ENCODE measurements at regions not wholly inside any gene's neighbourhood (a gene's known extent, or its start where the extent isn't known, plus 50 kb on each side); places are given as distances from the start of the nearest gene placed in this dataset.

- TF ChIP-seq CTCF (IDR thresholded peaks at IDR 0.05; ENCODE audit: poor library complexity, severe bottlenecking) (no peak), TAF1 (IDR thresholded peaks at IDR 0.05; ENCODE audit: low read depth) (no peak), EZH2 (IDR thresholded peaks at IDR 0.05; ENCODE audit: borderline replicate concordance, insufficient read depth, low read length, poor library complexity, severe bottlenecking) (no peak)
Measured at GRCh38 chr7:26533217-26533616, 241.6 kb downstream of the SNX10 start.

All from neural cell (in vitro differentiated cells).